Activated CD8-positive, alpha-beta memory T cell treated with anti-CD3 and anti-CD28 coated beads, Interleukin-2, amount 10 ng/mL, durations not matched to agents 7 days and 5 days (primary cell): ENCODE measurements at regions not wholly inside any gene's neighbourhood (a gene's known extent, or its start where the extent isn't known, plus 50 kb on each side); places are given as distances from the start of the nearest gene placed in this dataset.

Source experiments
- ATAC-seq: fragments of 150-1000 bp; cut with Tn5 transposase; one replicate; pipeline ENCODE4 v1.10.0; 2021; ENCODE audit warnings: moderate library complexity
- CTCF ChIA-PET: fragments of 350-600 bp; sonication (Branson Sonifier 250); formaldehyde crosslinking; loops from one replicate; lab custom pipeline; 2021; ENCODE audit warnings: antibody characterized with exemption; lab: Charles Lee
- DNase-seq: peaks from one replicate; pipeline ENCODE4 v3.0.0-alpha.2; 2020
- H3K27ac Mint-ChIP-seq: one replicate; pipeline ENCODE4 v1.8.0; 2021; ENCODE audit warnings: mild to moderate bottlenecking, mixed read lengths
- H3K27me3 Mint-ChIP-seq: one replicate; pipeline ENCODE4 v1.8.0; 2021; ENCODE audit warnings: mixed read lengths
- H3K36me3 Mint-ChIP-seq: one replicate; pipeline ENCODE4 v1.8.0; 2021; ENCODE audit warnings: mild to moderate bottlenecking, mixed read lengths
- H3K4me1 Mint-ChIP-seq: one replicate; pipeline ENCODE4 v1.8.0; 2021; ENCODE audit warnings: mixed read lengths
- H3K4me3 Mint-ChIP-seq: one replicate; pipeline ENCODE4 v1.8.0; 2021; ENCODE audit warnings: mild to moderate bottlenecking, moderate library complexity, mixed read lengths
- H3K9me3 Mint-ChIP-seq: one replicate; pipeline ENCODE4 v1.8.0; 2022; ENCODE audit warnings: low read depth, mixed read lengths

DNA sequence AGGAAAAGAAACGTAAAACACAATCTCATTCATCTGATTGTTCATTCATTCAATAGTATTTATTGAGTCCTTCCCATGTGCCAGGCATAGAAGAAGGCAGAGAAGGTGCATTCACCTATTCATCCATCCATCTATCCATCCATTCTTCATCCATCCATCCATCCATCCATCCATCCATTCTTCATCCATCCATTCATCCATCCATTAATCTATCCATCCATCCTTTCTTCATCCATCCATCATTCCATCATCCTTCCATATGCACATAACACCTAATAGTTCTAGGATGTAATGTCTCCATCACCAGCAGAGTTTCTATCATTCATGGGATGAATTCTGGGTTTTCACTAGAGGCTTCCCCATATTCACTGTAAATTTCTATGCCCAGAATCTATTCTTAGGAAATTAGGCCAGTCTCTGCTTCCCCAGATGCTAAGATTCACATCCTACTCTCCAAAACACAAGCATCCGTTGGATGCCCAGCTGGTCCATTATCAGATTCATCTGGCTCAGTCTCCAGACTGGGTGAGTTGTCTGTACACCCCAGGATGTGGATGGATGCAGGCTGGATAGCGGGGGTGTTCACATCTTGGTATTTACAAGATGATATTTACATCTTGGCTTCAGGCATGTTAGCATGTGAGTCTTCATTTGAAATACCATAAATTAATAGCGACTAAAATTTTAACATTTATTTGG, 517.7 kb upstream of the SULF2 start:
- H3K9me3 Mint-ChIP-seq = no peaks in the 10 kb centered on the region
- DNase-seq (no peak), ATAC-seq (no peak)
- CTCF ChIA-PET = no interaction called here
- peaks cover 8% of the 10 kb centered on the region for H3K27me3 Mint-ChIP-seq
- no peak overlapping the region for H3K4me3 Mint-ChIP-seq
- no peaks in the 10 kb centered on the region for H3K4me1 Mint-ChIP-seq
- no peaks in the 10 kb centered on the region for H3K36me3 Mint-ChIP-seq
- no peak overlapping the region for H3K27ac Mint-ChIP-seq

DNA sequence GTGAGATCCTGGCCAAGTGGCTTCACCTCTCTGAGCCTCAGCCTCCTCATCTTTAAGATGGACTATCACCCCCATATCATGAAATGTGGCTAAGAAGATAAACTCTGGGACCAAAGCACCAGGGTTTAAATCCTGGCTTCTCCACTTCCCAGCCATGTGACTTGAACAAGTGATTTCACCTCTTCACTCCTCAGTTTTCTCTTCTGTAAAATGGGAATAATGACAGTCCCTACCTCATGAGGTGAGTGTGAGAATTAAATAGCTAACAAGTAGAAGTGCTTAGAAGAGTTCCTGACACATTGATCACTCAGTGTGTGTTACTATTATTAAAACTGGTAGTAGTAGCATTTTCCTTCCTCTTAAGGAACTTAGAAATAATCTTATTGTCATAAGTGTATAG, 516.9 kb upstream of the SULF2 start:
- H3K27me3 Mint-ChIP-seq = peaks cover 8% of the 10 kb centered on the region
- no peaks in the 10 kb centered on the region for H3K4me1 Mint-ChIP-seq
- CTCF ChIA-PET = no interaction called here
- H3K4me3 Mint-ChIP-seq = no peak overlapping the region
- ATAC-seq (no peak), DNase-seq (no peak)
- H3K9me3 Mint-ChIP-seq = no peaks in the 10 kb centered on the region
- no peaks in the 10 kb centered on the region for H3K36me3 Mint-ChIP-seq
- H3K27ac Mint-ChIP-seq = no peak overlapping the region

DNA sequence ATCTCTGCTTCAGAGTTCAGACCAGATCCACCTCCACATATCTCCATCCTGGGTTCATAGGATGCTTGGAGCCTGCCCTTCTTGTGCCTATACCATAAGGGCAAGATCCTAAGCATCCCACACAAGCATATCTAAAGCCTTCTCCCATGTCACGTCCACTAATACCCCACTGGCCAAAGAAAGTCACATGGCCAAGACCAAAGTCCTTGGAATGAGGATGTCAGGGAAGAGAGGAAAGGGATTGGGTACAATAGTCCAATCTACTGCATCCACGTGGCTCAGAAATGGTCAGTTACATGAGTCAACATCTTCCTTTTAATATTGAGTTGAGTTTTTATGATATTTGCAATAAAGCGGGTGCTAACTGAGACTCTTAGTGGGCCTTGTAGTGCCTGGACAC, 515.9 kb upstream of the SULF2 start:
- no peaks in the 10 kb centered on the region for H3K36me3 Mint-ChIP-seq
- CTCF ChIA-PET = no interaction called here
- ATAC-seq = no peak
- H3K9me3 Mint-ChIP-seq = no peaks in the 10 kb centered on the region
- no peak overlapping the region for H3K27ac Mint-ChIP-seq
- no peak for DNase-seq
- peaks cover 5% of the 10 kb centered on the region for H3K27me3 Mint-ChIP-seq
- no peak overlapping the region for H3K4me3 Mint-ChIP-seq
- H3K4me1 Mint-ChIP-seq = no peaks in the 10 kb centered on the region

DNA sequence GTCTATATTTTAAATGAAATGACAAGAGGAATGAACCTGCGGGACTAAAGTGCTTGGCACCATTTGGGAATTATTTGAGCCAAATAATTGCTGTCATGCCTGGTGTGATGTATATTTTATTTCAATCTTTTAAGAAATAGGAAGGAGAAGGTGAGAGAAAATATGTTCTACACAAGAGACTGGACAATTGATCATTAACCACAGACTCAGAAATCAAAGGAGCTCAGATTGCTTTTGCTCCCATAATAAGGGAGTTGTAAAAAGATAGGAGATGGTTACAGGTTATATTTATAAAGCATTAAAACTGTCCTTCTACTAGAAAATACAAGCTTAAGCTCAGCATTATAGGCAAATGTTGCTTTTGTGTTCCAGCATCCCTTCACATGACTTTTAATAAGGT, 515.2 kb upstream of the SULF2 start:
- Mint-ChIP-seq H3K36me3 (no peaks in the 10 kb centered on the region), H3K4me1 (no peaks in the 10 kb centered on the region), H3K9me3 (no peaks in the 10 kb centered on the region), H3K27ac (no peak overlapping the region), H3K4me3 (no peak overlapping the region), H3K27me3 (peaks cover 6% of the 10 kb centered on the region)
- DNase-seq = no peak
- ATAC-seq = no peak
- CTCF ChIA-PET = no interaction called here

DNA sequence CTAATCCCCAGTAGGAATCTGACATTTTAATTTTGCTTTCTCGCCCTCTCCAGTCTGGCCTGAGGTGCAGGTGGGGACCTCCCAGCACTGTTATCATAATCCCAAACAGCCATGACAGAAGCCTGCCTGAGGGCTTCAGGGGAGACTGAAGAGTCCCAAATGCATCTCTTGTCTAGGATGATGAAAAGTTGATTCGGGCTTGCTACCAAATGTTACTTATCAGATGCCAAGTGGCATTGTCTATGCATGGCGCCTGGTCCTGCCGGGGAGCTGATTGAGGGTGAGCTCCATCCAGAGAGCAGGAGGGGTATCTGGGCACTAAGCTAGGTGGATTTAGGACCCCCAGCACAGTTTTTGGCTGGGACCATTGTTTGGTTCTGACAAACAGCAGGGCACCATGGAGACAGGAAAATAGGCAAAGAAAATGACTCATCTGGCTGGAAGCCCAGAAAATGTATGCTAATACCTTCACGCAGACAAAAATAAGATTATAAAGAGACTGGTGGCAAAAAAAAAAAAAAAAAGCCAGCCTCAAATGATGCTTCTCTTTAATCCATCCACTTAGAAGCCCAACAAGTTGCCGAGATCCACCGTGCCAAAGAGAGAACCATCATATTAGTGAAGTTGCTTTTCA, 513.7 kb upstream of the SULF2 start:
- CTCF ChIA-PET = interaction anchor here (0.7 kb wide), 1 partner anchor 1157 kb away, joined by 3 read pairs; no protein-coding TSS in a partner anchor
- H3K9me3 Mint-ChIP-seq = no peaks in the 10 kb centered on the region
- ATAC-seq (no peak), DNase-seq (no peak)
- no peak overlapping the region for H3K4me3 Mint-ChIP-seq
- no peak overlapping the region for H3K27ac Mint-ChIP-seq
- H3K4me1 Mint-ChIP-seq = no peaks in the 10 kb centered on the region
- peaks cover 8% of the 10 kb centered on the region for H3K27me3 Mint-ChIP-seq
- no peaks in the 10 kb centered on the region for H3K36me3 Mint-ChIP-seq

DNA sequence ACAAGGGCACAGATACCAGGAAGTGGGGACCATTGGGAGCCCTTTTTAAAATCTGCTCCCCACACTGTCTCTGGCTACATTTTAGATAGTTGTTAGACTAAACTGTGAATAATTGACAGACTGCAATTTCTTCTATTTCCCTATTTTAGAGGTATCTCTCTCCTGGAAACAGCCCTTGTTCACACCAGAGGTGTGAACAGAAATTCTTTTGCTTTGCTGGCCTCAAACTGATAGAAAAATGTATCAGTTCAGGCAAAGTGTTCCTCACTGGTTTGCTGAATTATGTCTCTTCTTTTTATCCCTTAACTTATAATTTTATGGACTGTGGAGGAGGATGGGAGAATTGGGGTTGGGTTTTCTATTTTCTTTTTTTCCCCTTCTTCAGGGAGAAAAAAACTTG, 513.2 kb upstream of the SULF2 start:
- H3K36me3 Mint-ChIP-seq = no peaks in the 10 kb centered on the region
- peaks cover 11% of the 10 kb centered on the region for H3K27me3 Mint-ChIP-seq

DNA sequence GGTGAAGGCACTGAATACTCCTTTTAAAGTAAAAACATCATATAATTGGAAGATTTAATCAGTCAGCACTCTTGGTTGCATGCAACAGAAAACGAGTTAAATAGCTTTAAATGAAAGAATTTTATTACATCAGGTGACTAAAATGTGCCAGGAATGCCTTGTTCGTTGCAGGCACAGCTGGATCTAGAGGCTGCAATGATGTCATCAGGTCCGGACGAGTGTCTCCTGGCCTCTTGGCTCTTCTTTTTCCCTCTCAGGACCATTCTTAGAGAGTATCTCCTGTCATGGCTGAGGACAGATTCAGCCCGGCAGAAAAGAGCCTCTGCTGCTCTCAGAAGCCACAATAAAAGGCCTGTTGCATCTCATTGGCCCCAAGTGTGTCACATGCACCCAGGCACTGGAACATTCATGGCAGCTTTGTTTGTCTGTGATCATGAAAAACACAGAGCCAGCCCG, 510.7 kb upstream of the SULF2 start:
- no peak for DNase-seq
- Mint-ChIP-seq H3K4me3 (no peak overlapping the region), H3K9me3 (no peaks in the 10 kb centered on the region), H3K36me3 (no peaks in the 10 kb centered on the region), H3K27ac (no peak overlapping the region), H3K27me3 (peaks cover 18% of the 10 kb centered on the region), H3K4me1 (no peaks in the 10 kb centered on the region)
- ATAC-seq = no peak
- CTCF ChIA-PET = no interaction called here

More for the DNA sequence above, 513.2 kb upstream of the SULF2 start:
- Mint-ChIP-seq H3K27ac (no peak overlapping the region), H3K9me3 (no peaks in the 10 kb centered on the region), H3K4me3 (no peak overlapping the region), H3K4me1 (no peaks in the 10 kb centered on the region)
- DNase-seq (no peak), ATAC-seq (no peak)
- CTCF ChIA-PET = interaction anchor here (0.7 kb wide), 1 partner anchor 1157 kb away, joined by 3 read pairs; no protein-coding TSS in a partner anchor

DNA sequence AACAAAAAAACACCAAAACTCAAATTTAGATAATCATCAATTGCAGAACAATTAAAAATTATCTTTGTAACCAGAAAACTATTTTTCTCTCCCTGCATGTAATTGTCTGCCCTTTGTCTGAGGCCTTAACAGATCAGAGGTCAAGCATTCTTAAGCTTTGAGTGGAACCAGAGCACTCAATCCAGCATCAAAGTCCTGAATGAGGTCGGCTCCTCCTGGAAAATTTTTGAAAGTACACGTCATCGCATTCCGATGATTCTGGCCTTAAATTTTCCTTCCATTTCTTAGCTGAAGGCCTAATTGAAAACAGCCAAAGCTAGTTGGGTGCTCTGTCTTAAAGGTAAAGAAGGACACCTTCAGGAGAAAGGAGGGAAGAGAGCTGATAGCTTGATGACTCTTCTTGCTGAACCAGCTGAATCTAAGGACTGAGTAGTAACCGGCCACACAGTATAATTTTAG, 510.2 kb upstream of the SULF2 start:
- no peaks in the 10 kb centered on the region for H3K36me3 Mint-ChIP-seq
- H3K27me3 Mint-ChIP-seq = peaks cover 18% of the 10 kb centered on the region
- H3K27ac Mint-ChIP-seq = no peak overlapping the region
- no peak for ATAC-seq
- H3K4me3 Mint-ChIP-seq = no peak overlapping the region
- H3K9me3 Mint-ChIP-seq = no peaks in the 10 kb centered on the region
- H3K4me1 Mint-ChIP-seq = no peaks in the 10 kb centered on the region
- DNase-seq = no peak
- CTCF ChIA-PET = no interaction called here

DNA sequence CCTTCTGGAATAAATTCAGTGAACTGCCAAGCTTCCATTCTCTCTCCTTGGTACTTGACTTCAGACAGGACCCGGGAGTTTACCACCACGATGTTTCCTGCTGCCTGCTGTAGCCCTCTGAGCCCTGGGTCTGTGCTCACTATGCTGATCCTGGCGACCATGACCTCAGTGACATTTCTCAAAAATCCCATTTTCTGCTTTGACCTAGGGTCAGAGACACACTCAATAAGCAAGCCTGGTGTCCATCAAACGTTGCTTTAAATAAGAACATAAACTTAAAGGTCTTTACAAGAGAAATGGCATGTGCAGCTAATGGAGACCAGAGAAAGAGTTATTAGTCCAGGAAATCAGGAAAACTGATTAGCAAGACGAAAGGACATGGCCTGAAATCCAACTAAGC, 509.7 kb upstream of the SULF2 start:
- no peaks in the 10 kb centered on the region for H3K4me1 Mint-ChIP-seq
- no peaks in the 10 kb centered on the region for H3K36me3 Mint-ChIP-seq
- no peaks in the 10 kb centered on the region for H3K9me3 Mint-ChIP-seq
- no peak overlapping the region for H3K4me3 Mint-ChIP-seq
- CTCF ChIA-PET = no interaction called here
- DNase-seq (no peak), ATAC-seq (no peak)
- peaks cover 18% of the 10 kb centered on the region for H3K27me3 Mint-ChIP-seq
- no peak overlapping the region for H3K27ac Mint-ChIP-seq

DNA sequence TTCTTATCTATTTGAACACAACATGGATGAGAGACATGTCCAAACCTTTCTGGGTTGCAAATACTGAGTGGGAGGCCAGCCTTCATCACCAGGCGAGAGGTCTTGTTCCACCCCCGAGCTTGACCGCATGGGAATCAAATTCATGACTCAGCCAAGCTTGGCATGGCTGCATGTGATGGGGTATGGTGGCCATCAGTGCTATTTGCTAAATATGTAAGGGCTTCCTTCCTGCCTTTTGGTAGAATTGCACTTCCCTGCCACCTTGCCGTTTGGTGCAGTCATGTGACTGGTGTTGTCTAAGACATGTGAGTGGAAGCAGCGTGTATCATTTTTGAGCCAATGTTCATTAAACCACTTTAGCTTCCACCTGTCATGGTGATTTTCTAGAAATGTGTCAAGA, 508.9 kb upstream of the SULF2 start:
- Mint-ChIP-seq H3K36me3 (no peaks in the 10 kb centered on the region), H3K27ac (no peak overlapping the region), H3K4me3 (no peak overlapping the region), H3K9me3 (no peaks in the 10 kb centered on the region), H3K27me3 (peaks cover 18% of the 10 kb centered on the region), H3K4me1 (no peaks in the 10 kb centered on the region)
- CTCF ChIA-PET = interaction anchor here (0.7 kb wide), 1 partner anchor 14 kb away, joined by 3 read pairs; no protein-coding TSS in a partner anchor
- DNase-seq (no peak), ATAC-seq (no peak)

DNA sequence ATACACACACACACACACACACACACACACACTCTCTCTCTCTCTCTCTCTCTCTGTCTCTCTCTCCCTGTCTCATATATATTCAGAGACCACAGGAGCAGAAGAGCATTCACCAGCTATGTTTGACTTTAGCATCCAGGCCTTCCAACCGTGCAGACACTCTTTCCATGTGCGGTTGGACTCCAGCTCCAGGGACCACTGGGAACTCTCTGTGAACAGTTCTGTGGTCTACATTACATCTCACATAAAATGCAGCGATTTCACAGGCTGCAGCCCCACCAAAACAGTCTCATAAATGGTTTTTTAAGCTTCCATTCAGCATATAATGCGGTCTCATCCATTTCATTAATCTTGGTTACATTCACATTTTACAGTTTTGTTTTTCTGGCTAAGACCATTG, 508.4 kb upstream of the SULF2 start:
- no peaks in the 10 kb centered on the region for H3K4me1 Mint-ChIP-seq
- CTCF ChIA-PET = interaction anchor here (0.7 kb wide), 1 partner anchor 15 kb away, joined by 3 read pairs; no protein-coding TSS in a partner anchor
- peaks cover 18% of the 10 kb centered on the region for H3K27me3 Mint-ChIP-seq
- no peak overlapping the region for H3K4me3 Mint-ChIP-seq
- DNase-seq = no peak
- ATAC-seq = no peak
- H3K36me3 Mint-ChIP-seq = no peaks in the 10 kb centered on the region
- no peaks in the 10 kb centered on the region for H3K9me3 Mint-ChIP-seq
- H3K27ac Mint-ChIP-seq = no peak overlapping the region

DNA sequence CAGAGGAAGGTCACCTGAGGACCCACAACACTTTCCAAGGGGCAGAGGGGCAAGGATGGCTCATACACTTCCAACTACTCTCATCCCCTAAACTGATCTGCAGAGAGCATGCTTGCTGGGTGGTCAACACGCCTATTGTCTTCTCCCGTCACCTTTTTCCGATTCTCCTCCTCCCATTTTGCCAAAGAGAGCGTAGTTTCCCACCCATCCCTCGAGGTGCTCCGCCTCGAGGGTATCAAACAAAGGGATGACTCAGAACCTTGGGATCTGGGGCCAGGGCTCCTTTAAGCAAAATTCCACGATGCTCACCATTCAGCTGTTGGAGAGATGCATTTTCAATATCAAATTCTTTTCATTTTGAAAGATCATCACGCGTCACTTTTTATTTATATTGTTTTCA, 507.5 kb upstream of the SULF2 start:
- no peak overlapping the region for H3K4me3 Mint-ChIP-seq
- no peak overlapping the region for H3K27ac Mint-ChIP-seq
- H3K27me3 Mint-ChIP-seq = peaks cover 15% of the 10 kb centered on the region
- no peaks in the 10 kb centered on the region for H3K4me1 Mint-ChIP-seq
- no peak for DNase-seq
- CTCF ChIA-PET = no interaction called here
- ATAC-seq = no peak
- no peaks in the 10 kb centered on the region for H3K9me3 Mint-ChIP-seq
- H3K36me3 Mint-ChIP-seq = no peaks in the 10 kb centered on the region

DNA sequence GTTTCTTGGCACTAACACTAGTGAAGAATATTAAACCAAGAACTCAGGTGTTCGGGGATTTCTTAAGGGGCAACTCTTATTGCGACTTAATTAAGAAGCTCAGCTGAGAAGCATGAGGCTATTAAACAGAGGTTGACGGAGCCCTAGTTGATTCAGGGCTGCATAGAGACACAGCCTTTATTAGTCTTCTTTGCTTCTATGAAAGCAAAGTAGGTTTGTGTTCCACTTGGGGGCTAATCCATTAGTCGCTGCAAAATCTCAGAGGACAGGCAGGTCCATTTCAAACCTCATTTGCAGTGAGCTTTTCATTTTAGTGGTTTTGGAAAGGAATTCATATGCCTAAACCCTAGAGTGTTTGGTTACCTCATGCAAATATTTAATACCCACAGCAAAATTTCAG, 506.6 kb upstream of the SULF2 start:
- DNase-seq = no peak
- CTCF ChIA-PET = no interaction called here
- peaks cover 15% of the 10 kb centered on the region for H3K27me3 Mint-ChIP-seq
- H3K4me3 Mint-ChIP-seq = no peak overlapping the region
- H3K27ac Mint-ChIP-seq = no peak overlapping the region
- no peaks in the 10 kb centered on the region for H3K36me3 Mint-ChIP-seq
- no peaks in the 10 kb centered on the region for H3K9me3 Mint-ChIP-seq
- no peaks in the 10 kb centered on the region for H3K4me1 Mint-ChIP-seq
- ATAC-seq = no peak

DNA sequence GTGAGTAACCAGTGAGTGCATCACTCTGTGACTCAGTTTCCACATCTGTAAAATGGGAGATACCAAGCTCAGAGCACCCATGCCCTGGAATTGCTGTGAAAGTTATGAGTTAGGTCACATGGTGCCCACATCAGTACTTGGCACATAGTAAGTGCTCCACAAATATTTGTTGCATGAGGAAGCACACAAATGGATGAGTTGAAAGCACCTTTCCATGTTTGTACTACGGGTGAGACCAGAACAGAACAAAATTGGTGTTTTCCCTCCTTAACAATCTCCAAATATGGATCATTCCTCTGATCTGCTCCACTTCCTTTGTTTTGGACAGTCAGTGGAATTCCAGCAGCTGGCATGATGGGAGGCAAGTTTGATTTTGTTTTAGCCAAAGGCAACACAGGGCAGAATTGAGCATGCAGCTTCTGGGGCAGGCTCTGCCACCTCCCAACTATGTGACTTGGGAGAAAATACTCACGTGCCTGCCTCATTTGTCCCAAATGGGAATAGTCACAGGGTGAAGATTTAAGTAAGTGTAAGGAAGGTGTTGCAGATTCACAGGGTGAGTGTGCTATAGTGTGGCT, 503.7 kb upstream of the SULF2 start:
- H3K36me3 Mint-ChIP-seq = no peaks in the 10 kb centered on the region
- no peak overlapping the region for H3K4me3 Mint-ChIP-seq
- no peak for ATAC-seq
- CTCF ChIA-PET = no interaction called here
- no peaks in the 10 kb centered on the region for H3K9me3 Mint-ChIP-seq
- DNase-seq = no peak
- peaks cover 17% of the 10 kb centered on the region for H3K27me3 Mint-ChIP-seq
- no peak overlapping the region for H3K27ac Mint-ChIP-seq
- H3K4me1 Mint-ChIP-seq = no peaks in the 10 kb centered on the region
